Stimulated activated CD4-positive, alpha-beta T cell treated with anti-CD3 and anti-CD28 coated beads, Interleukin-1b, Interleukin-23, amount 100 ng/mL, for 24 hours (primary cell): ENCODE measurements at regions not wholly inside any gene's neighbourhood (a gene's known extent, or its start where the extent isn't known, plus 50 kb on each side); places are given as distances from the start of the nearest gene placed in this dataset.

Source experiments
- DNase-seq, 4 experiments: peaks; one replicate each; pipeline ENCODE4 v3.0.0-alpha.2; 2020; ENCODE audit warnings: low read depth in 4 of 4, low spot score in 1 of 4

DNA sequence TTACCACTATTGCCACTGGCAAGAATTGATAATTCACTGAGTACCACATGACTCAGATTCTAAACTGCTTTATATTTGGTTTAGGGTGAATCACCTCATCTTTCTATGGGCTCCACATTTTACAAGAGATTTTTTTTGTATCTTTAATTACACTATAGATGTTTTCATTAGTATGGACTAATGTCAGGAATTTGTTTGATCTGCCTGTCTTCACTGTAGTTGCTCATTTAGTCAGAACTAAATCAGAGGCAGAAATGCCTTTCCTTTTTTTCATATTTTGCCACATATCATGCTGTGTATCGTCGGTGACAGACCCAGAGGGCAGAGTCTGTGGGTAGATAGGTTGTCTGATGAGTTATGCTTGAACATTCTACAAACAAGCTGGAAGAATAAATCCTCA, 524.1 kb downstream of the METTL15 start:
- no peak for DNase-seq

DNA sequence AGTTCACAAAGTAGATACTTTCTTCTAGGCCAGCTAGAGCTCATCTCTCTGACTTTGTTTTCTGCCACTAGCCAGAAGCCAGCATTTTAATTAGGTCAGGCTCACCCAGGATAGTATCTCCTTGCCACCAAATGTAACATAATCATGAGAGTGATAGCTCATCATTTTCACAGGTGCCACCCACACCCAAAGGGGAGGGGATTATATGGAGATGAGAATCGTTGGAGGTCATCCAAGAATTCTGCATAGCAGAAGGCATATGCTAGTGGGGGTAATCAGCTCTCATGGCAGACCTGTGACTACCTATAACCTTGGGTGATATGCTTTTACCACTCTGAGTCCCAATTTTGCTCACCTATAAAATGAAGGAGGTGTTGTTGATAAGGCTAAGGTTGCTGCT, 523.0 kb downstream of the METTL15 start:
- no peak for DNase-seq

DNA sequence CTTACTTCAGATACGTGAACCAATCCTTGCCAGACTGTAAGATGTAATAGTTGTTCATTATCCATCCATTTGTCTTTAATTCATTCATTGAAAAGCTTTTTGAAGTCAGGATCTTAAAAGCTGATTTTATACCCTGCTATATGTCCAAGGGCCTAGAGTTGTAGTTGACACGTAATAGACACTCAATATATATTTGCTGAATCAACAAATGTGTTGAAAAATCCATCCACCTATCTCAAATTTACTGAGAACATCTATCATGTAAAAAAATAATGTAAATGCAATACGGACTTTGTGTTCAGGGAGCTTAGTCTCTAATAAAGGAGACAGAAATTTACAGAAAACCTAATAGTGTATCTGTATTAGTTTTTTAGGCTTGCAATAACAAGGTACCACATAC, 521.0 kb downstream of the METTL15 start:
- DNase-seq, result no peak

DNA sequence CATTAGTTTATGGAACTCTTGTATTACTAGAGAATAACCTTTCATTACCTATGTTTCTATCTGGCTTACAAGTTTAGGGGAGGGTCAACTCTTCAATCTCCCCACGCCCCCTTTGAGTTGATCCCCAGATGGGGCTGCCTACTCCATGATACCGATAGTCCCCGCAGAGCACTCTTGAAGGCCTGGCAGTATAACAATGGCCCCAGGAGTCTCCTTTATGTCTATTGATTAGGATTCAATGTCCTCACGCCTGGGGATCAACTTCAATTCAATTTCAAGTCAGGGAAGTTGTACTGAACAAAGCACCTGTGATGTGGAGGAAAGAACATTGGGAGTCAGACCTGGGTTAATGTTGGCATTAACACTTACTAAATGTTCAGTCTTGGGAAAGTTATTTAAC, 520.2 kb downstream of the METTL15 start:
- no peak for DNase-seq

DNA sequence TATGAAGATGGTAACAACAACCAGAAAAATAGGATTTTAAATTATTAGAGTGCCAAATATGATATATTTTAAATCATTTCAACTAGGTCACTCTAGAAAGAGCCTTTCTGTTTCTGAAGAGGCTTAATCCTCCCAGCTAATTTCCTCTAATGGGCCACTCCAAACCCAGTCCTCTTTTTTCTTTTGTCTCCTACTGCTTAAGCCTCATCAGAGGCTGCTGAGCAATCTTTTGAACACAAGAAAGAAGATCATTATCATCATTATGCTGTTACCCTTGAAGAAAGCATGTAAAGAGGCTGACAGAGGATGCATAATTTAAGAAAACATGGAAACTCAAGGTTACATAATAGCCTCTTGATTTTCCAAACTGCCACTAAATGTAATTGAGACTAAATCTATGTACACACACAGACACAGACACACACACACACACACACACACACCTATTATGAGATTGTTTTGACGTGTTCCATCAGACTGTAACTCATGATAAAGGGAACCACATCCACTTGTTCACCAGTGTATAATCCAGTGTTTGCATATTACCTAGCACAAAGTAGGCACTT, 519.6 kb downstream of the METTL15 start:
- no peak for DNase-seq

DNA sequence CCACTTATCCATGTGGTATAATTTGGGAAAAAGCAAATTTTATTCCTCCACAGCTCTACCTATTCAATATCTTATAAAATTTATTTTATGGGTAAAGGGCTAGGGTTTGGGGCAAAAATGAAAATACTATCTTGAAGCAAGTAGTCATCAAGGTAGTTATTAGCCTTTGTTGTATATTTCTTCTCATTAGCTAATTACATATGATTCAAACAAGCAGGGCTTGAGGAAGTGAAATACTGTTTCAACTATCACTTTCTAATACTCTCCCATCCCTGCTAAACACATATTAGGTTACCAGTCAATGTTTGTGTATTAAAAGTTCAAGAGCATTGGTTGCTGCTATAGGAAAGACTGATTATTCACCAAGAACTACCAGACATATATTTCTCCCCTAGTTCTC, 517.3 kb downstream of the METTL15 start:
- no peak for DNase-seq

DNA sequence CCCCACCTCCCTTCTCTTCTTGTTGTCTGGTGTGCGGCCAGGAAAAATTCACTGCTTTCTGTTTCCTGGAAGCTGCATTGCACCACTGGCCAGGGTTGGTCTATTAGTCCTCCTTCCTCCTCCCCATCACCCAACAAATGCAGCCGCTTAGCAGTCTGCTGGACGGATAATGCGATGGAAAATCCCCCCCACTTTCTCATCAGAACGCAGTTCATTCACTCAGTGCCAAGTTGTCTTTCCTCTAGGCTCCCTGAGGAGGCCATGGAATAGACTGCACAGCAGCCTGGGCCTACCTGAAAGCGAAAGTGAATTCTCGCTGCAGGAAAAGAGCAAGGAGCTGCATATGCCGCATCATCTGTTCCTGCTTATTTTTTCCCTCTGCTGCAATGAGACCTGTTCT, 513.6 kb downstream of the METTL15 start:
- DNase-seq, result no peak

DNA sequence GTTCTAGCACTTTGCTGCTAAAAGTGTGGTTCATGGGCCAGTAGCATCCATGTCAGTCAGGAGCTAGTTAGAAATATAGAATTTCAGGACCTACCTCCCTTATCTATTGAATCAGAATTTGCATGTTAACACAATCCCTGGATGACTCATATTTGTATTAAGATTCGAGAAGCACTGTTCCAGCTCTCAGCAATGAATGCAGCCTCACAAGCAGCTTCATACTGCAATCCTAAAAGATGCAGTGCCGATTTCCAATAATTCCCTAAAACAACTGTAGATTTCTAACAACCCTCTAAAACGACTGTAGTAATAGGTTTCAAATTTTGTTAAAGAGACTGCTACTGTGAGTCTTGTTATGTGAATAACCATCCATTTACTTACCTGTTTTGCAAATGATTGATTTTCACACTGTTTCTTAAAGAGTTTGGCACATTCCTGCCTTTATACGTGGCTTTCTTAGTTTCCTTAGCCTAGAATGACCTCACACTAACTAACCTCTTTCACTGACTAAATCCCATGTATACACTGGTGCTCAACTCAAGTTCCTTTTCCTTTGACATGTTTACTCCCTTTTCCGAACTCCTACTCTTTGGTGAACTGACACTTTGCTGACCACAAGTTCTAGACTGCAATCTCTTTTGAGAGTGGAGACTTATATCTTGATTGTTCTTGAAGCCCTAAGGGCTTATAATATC, 511.8 kb downstream of the METTL15 start:
- DNase-seq, result no peak

DNA sequence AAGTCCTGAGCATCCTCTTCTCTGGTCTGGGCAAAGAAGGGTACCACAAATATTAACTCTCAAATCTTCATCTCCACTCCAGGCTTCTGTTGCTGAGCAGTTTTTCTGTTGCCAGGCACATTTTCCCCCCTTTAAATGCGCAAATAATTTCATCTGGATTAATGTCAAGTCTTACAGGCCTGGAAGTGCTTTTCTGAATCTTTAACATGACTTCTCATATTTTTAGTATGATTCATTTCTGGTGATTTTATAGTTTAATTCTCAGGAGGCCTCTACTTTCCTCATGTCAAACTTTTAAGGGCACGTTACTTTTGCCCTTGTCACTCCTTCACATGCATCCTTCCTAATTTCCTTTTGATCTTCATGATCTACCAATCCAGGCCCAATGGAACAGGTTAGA, 510.2 kb downstream of the METTL15 start:
- no peak for DNase-seq

DNA sequence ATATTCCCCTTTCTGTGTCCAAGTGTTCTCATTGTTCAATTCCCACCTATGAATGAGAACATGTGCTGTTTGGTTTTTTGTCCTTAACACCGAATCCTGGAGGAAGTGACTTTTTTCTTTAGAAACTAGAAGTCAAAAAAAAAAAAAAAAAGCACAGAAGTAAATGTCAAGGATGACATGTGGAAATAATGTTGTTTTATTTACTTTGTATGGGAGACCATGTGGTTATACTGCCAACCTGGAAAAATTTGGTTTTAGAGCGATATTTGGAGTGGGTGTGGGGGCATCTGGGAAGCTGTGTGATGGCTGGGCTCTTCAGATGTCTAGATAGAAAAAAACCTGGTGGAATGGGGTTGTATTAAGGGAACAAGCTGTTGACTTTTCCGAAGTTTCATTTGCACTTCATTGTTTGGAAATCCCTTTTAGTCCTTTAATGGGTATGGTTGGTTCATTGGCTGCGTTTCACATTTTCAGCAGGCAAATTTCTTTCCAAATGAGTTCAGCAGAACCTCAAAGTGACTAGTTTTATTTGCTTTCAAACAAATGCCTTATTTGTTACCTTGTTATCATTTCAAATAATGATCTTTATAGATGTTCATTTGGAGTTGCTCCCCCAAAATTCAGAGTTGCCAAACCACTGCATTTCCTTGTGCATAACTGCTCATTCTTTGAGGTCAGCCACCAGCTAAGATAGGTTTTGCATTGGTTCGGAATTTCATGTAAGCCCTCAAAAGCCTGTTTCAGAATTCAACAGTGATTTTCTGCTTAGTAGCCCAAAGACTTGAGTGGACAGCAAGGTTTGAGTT, 508.2 kb downstream of the METTL15 start:
- no peak for DNase-seq

DNA sequence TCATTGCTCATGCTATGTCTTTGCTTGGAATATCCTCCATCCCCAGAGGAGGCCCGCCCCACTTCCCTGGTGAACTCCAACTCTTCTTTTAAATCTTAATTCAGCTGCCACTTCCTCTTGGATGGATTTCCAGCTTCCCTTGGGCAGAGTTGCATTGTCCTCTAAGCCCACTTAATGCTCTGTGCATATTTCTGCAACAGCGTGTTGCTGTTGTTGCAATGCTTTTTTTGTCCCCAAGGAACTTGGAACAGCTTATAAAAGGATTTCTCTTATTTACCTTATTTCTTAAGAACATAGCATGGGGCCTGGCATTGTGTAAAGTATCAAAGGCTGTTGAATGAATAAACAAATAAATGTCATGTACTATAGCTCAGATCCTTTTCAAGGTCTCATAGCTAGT, 507.4 kb downstream of the METTL15 start:
- no peak for DNase-seq

DNA sequence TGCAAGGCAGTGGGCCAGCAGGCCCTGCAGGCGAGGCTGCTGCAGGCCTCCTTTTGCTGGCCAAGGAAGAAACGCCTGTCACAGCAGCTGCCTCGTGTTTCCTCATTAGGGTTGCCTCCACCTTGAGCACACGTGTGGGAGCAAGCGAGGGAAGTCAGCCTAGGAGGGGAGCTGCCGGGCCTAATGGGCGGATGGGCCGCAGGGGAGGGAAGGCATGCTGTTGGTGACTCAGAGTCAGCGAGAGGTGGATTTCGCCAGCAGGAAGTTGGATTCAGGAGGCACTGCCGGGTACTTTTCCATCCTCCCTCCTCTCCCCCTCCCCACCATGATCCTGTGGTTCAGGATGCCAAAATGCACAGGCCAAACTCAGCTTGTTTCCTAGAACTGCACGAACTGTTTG, 498.7 kb downstream of the METTL15 start:
- no peak for DNase-seq

DNA sequence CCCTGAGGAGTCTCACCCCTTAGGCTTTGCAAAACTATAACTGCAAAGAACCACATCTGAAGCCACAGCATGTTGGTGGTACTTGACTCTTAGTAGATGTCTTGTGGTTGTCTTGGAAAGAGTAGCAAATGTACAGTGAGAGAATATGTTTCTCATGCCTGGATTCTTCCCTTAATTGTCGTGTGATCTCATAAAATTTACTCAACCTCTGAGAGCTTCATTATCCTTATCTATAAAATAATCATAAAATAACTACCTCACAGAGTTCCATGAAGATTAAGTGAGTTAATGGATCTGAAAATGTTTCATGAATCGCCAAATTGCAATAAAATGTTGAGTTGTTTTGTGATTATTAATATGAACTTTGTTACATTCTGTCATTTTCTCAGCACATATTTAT, 491.5 kb downstream of the METTL15 start:
- no peak for DNase-seq

DNA sequence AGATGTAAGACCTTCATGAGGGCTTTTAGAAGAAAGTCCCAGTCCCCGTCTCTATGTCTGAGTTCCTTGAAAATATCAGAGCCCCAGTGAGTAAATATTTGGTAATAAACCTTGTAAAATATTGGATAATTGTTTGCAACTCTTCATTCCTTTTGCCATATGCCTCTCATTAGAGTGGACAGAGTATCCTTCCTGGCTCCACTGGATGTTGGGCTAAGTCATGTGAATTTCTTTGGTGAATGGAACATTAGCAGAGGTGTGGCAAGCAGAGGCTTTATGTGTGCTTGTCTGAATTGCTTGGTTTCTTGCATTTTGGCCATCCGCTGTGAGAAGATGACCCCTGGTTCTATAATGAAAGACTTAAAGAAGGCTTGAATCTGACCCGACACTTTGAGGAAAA, 490.3 kb downstream of the METTL15 start:
- DNase-seq, result no peak

DNA sequence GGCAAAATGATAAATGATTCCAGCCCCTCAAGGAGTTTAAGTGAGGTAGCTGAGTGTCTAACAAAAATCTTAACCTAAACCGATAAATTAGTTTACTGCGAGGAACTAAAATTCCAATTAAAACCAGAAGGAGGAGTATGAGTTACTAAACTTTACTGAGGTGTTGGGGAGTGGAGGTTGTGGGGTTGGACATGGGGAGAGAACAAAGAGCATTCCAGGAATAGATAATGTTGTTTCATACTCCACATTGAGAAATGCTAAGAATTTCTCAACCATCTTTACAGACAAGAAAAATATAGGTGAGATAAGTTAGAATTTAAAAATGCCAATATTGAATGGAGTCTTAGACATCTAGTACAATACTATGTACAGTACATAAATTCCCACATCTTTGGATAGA, 488.6 kb downstream of the METTL15 start:
- DNase-seq, result no peak

DNA sequence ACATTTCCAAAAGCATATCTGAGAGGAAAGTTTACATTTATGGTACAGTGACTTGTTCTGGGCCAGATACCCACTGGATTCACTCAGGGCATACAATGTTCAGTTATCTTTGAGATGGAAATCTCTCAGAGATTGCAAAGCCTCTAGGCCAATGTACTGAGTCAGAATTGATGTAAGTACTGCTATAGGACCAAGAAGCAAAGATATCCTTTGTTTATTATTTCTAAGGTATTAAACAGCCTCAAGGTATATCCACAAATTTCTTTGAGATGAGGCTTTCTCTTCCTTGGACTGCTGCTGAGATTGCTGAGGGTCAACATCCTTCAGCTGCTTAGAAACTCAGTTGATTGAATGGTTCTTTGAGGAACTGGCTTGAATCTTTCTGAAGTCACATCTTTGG, 484.0 kb downstream of the METTL15 start:
- no peak for DNase-seq

DNA sequence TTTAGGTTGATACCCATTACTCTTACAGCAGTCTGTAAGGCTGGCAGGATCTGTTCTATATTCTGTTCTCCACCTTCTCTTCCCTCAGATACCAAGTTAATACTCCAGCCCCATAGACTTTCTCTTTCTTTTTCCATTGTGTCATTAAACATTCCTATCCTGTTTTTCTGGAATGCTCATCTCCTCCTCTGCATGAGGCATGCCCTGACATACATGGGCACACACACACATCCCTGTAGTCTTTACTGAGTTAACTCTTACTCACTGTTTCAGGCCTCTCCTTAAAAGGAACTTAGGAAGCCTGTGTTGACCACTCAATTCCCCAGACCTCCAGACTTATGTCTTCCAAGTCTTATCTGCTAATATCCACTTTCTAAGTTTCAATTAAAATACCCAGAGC, 476.8 kb downstream of the METTL15 start:
- DNase-seq, result no peak

DNA sequence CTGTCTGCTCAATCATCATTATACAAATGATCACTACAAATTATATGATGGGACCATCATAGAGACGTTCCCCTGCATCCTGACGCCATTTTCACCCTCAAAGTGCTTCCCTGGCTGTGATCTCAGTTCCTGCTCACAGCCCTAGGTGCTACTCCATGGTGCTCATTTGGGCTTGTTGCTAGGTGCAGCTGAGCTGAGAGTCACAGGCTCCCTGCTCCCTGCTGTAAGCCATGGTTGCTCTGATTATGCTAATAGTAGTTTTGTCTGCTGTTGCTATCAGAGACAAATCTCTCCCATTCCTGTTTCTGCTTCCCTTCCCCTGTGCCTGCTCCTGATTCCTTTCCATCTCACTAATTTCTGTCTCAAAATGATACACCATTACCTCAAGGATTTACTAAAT, 474.3 kb downstream of the METTL15 start:
- DNase-seq, result no peak

DNA sequence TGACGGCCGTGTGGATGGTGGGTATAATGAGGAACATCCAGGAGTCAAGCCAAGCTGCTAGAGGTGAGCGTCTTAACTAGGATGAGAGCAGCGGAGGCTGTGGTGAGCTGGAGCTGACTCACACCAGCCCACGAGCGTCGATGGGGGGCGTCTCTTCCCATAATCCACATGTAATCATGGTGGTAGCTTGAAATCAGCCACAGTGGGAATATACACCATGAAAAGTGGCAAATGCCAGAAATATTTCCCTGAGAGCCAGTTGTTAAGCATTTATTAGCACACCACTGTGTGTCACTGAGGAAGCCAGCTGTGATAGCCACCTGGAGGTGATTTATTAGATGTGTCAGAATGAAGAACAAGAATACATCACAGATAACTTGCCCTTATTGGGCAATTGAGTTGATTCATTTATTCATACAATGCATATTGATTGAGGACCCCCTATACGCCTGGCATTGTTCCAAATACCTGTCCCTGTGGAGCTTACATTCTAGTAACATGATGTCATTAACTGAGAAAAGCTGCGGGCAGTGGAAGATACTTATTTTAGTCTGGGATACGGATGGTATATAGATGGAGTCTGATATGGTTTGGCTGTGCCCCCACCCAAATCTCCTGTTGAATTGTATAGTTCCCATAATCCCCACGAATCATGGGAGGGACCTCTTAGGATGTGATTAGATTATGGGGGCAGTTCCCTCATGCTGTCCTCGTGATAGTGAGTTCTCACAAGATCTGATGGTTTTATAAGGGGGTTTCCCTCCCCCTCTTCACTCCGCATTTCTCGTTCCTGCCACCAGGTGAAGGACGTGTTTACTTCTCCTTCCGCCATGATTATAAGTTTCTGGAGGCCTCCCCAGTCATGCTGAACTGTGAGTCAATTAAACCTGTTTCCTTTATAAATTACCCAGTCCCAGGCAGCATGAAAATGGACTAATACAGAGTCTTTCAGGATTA, 473.4 kb downstream of the METTL15 start:
- no peak for DNase-seq

DNA sequence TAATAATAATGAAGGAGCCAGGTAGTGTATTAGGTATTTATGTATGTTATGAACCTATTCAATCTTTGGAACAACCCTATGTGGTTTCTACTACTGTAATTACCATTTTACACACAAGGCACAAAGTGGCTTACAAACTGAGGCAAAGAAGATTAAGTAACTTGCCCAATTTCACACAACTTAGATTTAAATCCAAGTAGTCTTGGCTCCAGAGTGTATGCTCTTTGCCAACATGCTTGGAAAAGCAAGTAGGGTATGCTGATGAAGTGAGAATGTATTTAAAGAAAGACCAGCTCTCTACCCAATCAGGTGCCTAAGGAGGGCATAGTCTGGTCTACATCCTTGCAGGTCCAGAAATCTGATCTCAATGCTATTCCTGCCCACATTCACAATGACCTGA, 463.2 kb downstream of the METTL15 start:
- no peak for DNase-seq

DNA sequence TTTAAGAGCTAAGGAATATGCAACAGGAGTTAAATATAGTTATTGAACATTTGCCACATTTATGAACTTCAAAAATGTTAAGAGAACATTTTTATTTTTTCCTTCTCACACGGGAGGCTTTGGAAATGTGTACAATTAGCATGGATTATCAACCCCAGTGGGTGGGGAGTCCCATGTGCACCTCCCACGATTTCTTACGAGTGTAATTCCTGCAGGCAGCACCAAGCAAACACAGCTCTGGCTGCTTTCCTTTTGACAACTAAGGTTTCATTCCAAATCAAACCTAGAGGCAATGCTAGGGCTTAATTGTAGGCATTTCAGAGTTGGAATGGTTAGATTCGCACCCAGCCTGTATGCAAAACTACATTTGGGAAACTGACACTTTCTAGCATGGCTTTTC, 460.9 kb downstream of the METTL15 start:
- no peak for DNase-seq
